ENCODE measurements at regions not wholly inside any gene's neighbourhood (a gene's known extent, or its start where the extent isn't known, plus 50 kb on each side); places are given as distances from the start of the nearest gene placed in this dataset.

- DNase-seq, result no peak
Measured at GRCh38 chr2:12299431-12299830, 417.3 kb upstream of the TRIB2 start.

GRCh38 chr2:12300019-12300602, 416.6 kb upstream of the TRIB2 start:
- no peak for DNase-seq

GRCh38 chr2:12300927-12301326, 415.8 kb upstream of the TRIB2 start:
- DNase-seq, result no peak

- no peak for DNase-seq
Measured at GRCh38 chr2:12302140-12302539, 414.6 kb upstream of the TRIB2 start.

- no peak for DNase-seq
Measured at GRCh38 chr2:12302691-12303090, 414.0 kb upstream of the TRIB2 start.

- DNase-seq, result no peak
Measured at GRCh38 chr2:12303181-12304030, 413.3 kb upstream of the TRIB2 start.

GRCh38 chr2:12304564-12305171, 412.1 kb upstream of the TRIB2 start:
- no peak for DNase-seq

GRCh38 chr2:12305931-12306330, 410.8 kb upstream of the TRIB2 start:
- DNase-seq, result no peak

- no peak for DNase-seq
Measured at GRCh38 chr2:12310399-12310798, 406.3 kb upstream of the TRIB2 start.

GRCh38 chr2:12313445-12314126, 403.1 kb upstream of the TRIB2 start:
- no peak for DNase-seq

GRCh38 chr2:12314127-12314760, 402.5 kb upstream of the TRIB2 start:
- DNase-seq, result no peak

- no peak for DNase-seq
Measured at GRCh38 chr2:12315224-12315623, 401.5 kb upstream of the TRIB2 start.

- no peak for DNase-seq
Measured at GRCh38 chr2:12316476-12316875, 400.3 kb upstream of the TRIB2 start.

GRCh38 chr2:12317286-12317685, 399.4 kb upstream of the TRIB2 start:
- DNase-seq, result no peak

GRCh38 chr2:12317814-12318426, 398.8 kb upstream of the TRIB2 start:
- DNase-seq, result no peak

- no peak for DNase-seq
Measured at GRCh38 chr2:12318427-12319057, 398.2 kb upstream of the TRIB2 start.

GRCh38 chr2:12320027-12320734, 396.6 kb upstream of the TRIB2 start:
- no peak for DNase-seq

- no peak for DNase-seq
Measured at GRCh38 chr2:12320991-12321641, 395.6 kb upstream of the TRIB2 start.

GRCh38 chr2:12321886-12322285, 394.9 kb upstream of the TRIB2 start:
- DNase-seq, result no peak

- no peak for DNase-seq
Measured at GRCh38 chr2:12325806-12326205, 390.9 kb upstream of the TRIB2 start.
